BE2C (cell line): ENCODE measurements at regions not wholly inside any gene's neighbourhood (a gene's known extent, or its start where the extent isn't known, plus 50 kb on each side); places are given as distances from the start of the nearest gene placed in this dataset.

Experiments used
- DNase-seq: peaks from one replicate; pipeline ENCODE4 v3.0.0-alpha.2; 2020
- H3K27me3 ChIP-seq: fragments of 250-450 bp; sonication (Bioruptor Pico); 2 replicates; pipeline ENCODE4 v1.5.1; 2020; ENCODE audit warnings: mild to moderate bottlenecking
- H3K36me3 ChIP-seq: fragments of 250-450 bp; sonication (Bioruptor Pico); 2 replicates; pipeline ENCODE4 v1.5.1; 2020; ENCODE audit warnings: mild to moderate bottlenecking
- H3K4me1 ChIP-seq: fragments of 250-450 bp; sonication (Bioruptor Pico); 2 replicates; pipeline ENCODE4 v1.5.1; 2020
- H3K4me3 ChIP-seq: 2 replicates; pipeline ENCODE4 v1.5.1; 2011; ENCODE audit warnings: low read depth, low read length
- H3K9me3 ChIP-seq: fragments of 250-450 bp; sonication (Bioruptor Pico); 2 replicates; pipeline ENCODE4 v1.5.1; 2020
- CTCF ChIP-seq: IDR thresholded peaks from 2 replicates; pipeline ENCODE4 v1.5.1; 2012; ENCODE audit warnings: mild to moderate bottlenecking, low read depth, low read length

GRCh38 chr1:82225421-82226185 lies 424.9 kb downstream of the ADGRL2 start:
- Histone ChIP-seq H3K36me3 (no peaks in the 10 kb centered on the region), H3K4me3 (no peak overlapping the region), H3K27me3 (no peaks in the 10 kb centered on the region), H3K4me1 (no peaks in the 10 kb centered on the region), H3K9me3 (no peaks in the 10 kb centered on the region)
- no peak for TF ChIP-seq CTCF
- DNase-seq: no peak

- no peaks in the 10 kb centered on the region for H3K36me3 ChIP-seq
- TF ChIP-seq CTCF: no peak
- no peak overlapping the region for H3K4me3 ChIP-seq
- no peaks in the 10 kb centered on the region for H3K4me1 ChIP-seq
- H3K27me3 ChIP-seq: no peaks in the 10 kb centered on the region
- DNase-seq: no peak
- no peaks in the 10 kb centered on the region for H3K9me3 ChIP-seq
Observed at GRCh38 chr1:82223091-82223490, 422.4 kb downstream of the ADGRL2 start.

GRCh38 chr1:82221721-82222120 lies 421.0 kb downstream of the ADGRL2 start:
- Histone ChIP-seq H3K4me3 (no peak overlapping the region), H3K36me3 (no peaks in the 10 kb centered on the region), H3K9me3 (no peaks in the 10 kb centered on the region), H3K4me1 (no peaks in the 10 kb centered on the region), H3K27me3 (no peaks in the 10 kb centered on the region)
- DNase-seq: no peak
- no peak for TF ChIP-seq CTCF

- no peak for TF ChIP-seq CTCF
- H3K27me3 ChIP-seq: no peaks in the 10 kb centered on the region
- H3K36me3 ChIP-seq: no peaks in the 10 kb centered on the region
- no peaks in the 10 kb centered on the region for H3K4me1 ChIP-seq
- no peaks in the 10 kb centered on the region for H3K9me3 ChIP-seq
- no peak overlapping the region for H3K4me3 ChIP-seq
- DNase-seq: no peak
Observed at GRCh38 chr1:82220754-82221153, 420.0 kb downstream of the ADGRL2 start.

GRCh38 chr1:82219841-82220240 lies 419.1 kb downstream of the ADGRL2 start:
- Histone ChIP-seq H3K36me3 (no peaks in the 10 kb centered on the region), H3K27me3 (no peaks in the 10 kb centered on the region), H3K4me3 (no peak overlapping the region), H3K4me1 (no peaks in the 10 kb centered on the region), H3K9me3 (no peaks in the 10 kb centered on the region)
- DNase-seq: no peak
- no peak for TF ChIP-seq CTCF

GRCh38 chr1:82218846-82219245 lies 418.1 kb downstream of the ADGRL2 start:
- no peak overlapping the region for H3K4me3 ChIP-seq
- no peaks in the 10 kb centered on the region for H3K27me3 ChIP-seq
- H3K36me3 ChIP-seq: no peaks in the 10 kb centered on the region
- no peak for DNase-seq
- H3K4me1 ChIP-seq: no peaks in the 10 kb centered on the region
- no peaks in the 10 kb centered on the region for H3K9me3 ChIP-seq
- no peak for TF ChIP-seq CTCF
